Heart left ventricle (tissue), 16 donors: ENCODE measurements at regions not wholly inside any gene's neighbourhood (a gene's known extent, or its start where the extent isn't known, plus 50 kb on each side); places are given as distances from the start of the nearest gene placed in this dataset.

Experiments used
- ATAC-seq, 4 donors: fragments of 200-7000 bp; cut with Tn5 transposase; one replicate each; pipeline ENCODE4 v1.9.1; 2020 to 2022; ENCODE audit warnings: moderate library complexity in 4 of 4, mild to moderate bottlenecking in 3 of 4, moderate number of reproducible peaks in 1 of 4
- DNase-seq, 5 donors: peaks; one replicate each; pipeline ENCODE4 v3.0.0-alpha.2; 2020
- H3K27ac ChIP-seq, 12 donors: fragments of 200-600 bp; sonication (generic) in 4 of 12; one replicate each; pipeline versions ENCODE4 v1.5.0 to v1.8.0; 2016 to 2022; ENCODE audit warnings: mild to moderate bottlenecking in 2 of 12
- H3K27me3 ChIP-seq, 9 donors: fragments of 200-600 bp; sonication (generic) in 2 of 9; one replicate each; pipeline versions ENCODE4 v1.5.1 to v1.8.0; 2016 to 2022; ENCODE audit warnings: mild to moderate bottlenecking in 3 of 9
- H3K36me3 ChIP-seq, 9 donors: fragments of 200-600 bp; sonication (generic) in 2 of 9; one replicate each; pipeline versions ENCODE4 v1.5.0 to v1.8.0; 2018 to 2022; ENCODE audit warnings: mild to moderate bottlenecking in 2 of 9
- H3K4me1 ChIP-seq, 12 donors: fragments of 200-600 bp; sonication (generic) in 4 of 12; one replicate each; pipeline versions ENCODE4 v1.5.0 to v1.8.0; 2016 to 2022; ENCODE audit warnings: mild to moderate bottlenecking in 3 of 12
- H3K4me3 ChIP-seq, 12 donors: fragments of 200-600 bp; sonication (generic) in 4 of 12; one replicate each; pipeline versions ENCODE4 v1.5.0 to v1.8.0; 2017 to 2022; ENCODE audit warnings: mild to moderate bottlenecking in 9 of 12, moderate library complexity in 4 of 12
- H3K9me3 ChIP-seq, 12 donors: fragments of 200-600 bp; sonication (generic) in 4 of 12; one replicate each; pipeline versions ENCODE4 v1.5.0 to v1.8.0; 2016 to 2022; ENCODE audit warnings: mild to moderate bottlenecking in 1 of 12
- CTCF ChIP-seq, 12 donors: fragments of 200-600 bp; sonication (generic) in 4 of 12; IDR thresholded peaks; one replicate each; pipeline versions ENCODE4 v1.5.0 to v1.8.0; 2018 to 2022; ENCODE audit warnings: antibody characterized with exemption in 12 of 12, mild to moderate bottlenecking in 5 of 12
- POLR2A ChIP-seq, 2 donors: fragments of 450-650 bp; IDR thresholded peaks; one replicate each; pipeline ENCODE4 v1.6.1; 2017; ENCODE audit warnings: antibody characterized with exemption in 2 of 2, mild to moderate bottlenecking in 2 of 2, moderate library complexity in 2 of 2
- WGBS, 4 donors: extraction: QIAGEN DNeasy Blood & Tissue Kit in 2 of 4; methylation state at CpG; one replicate each; pipeline versions ENCODE4 v1.1.5 to v1.1.7; 2013 to 2018; 5-methylcytosine and 5-hydroxymethylcytosine counted together
- intact Hi-C, 10 donors: fragments of 100-400 bp; cut with DNase I; formaldehyde crosslinking; loops; one replicate each; pipeline versions ENCODE4 v1.11.1 to v1.14.2; 2022
- donor health status: ischemic (EF 13 %, LVEDD 7.1; RV severe dilation, severe dysfunction).
- donor health status: healthy with polysubstance abuse.
- donor health status: DM: no; HTN: yes; CAD: no.
- donor health status: DM: no; HTN: no; CAD: no.
- donor health status: ischemic (EF 25% LVEDD 6.9; RV normal size, moderate dysfunction).
- donor health status: ischemic (EF 25% LVEDD 5.7; RV mildly dilated, moderate dysfunction).
- donor health status: healthy.
- donor health status: DM: yes; HTN: yes; CAD: no.
- donor health status: ischemic (EF 35%, LVEDD 5.7; RV mildly dilated, moderate dysfunction).
- donor health status: nonischemic (EF 11% LVEDD 7.7; RV severe dilation, severe dysfunction).
- donor health status: DM: yes; HTN: yes; CAD: no.
- donor health status: PGD.
- donor health status: ischemic (EF 29% LVEDD 5.4; RV normal size, mild dysfunction).
- donor health status: nonischemic (EF 23%, LVEDD 6.1; RV moderate dilation, normal function).

GRCh38 chr6:132868057-132868456 is 53.7 kb downstream of the RPS12 start:
- no peak for TF ChIP-seq CTCF (IDR thresholded peaks at IDR 0.05)
- TF ChIP-seq POLR2A (IDR thresholded peaks at IDR 0.05): no peak
- Histone ChIP-seq H3K27ac (no peak overlapping the region), H3K9me3 (no peaks in the 10 kb centered on the region), H3K4me3 (no peak overlapping the region), H3K27me3 (no peaks in the 10 kb centered on the region), H3K4me1 (no peaks in the 10 kb centered on the region), H3K36me3 (no peaks in the 10 kb centered on the region)
- DNase-seq (no peak), ATAC-seq (no peak)
- intact Hi-C loops: no loop called here
- 75 to 97% (median 87%) methylated on average over 1 of the region's 1 CpG for WGBS, 4 donors

GRCh38 chr6:132872923-132873322 is 58.6 kb downstream of the RPS12 start:
- DNase-seq (no peak), ATAC-seq (no peak)
- Histone ChIP-seq H3K27ac (no peak overlapping the region), H3K9me3 (peaks cover 0 to 11% (median 0%) of the 10 kb centered on the region in 12 donors), H3K27me3 (no peaks in the 10 kb centered on the region), H3K4me3 (no peak overlapping the region), H3K4me1 (no peaks in the 10 kb centered on the region), H3K36me3 (no peaks in the 10 kb centered on the region)
- WGBS, 4 donors: 96 to 100% (median 98%) methylated on average over 1 of the region's 1 CpG
- TF ChIP-seq CTCF (IDR thresholded peaks at IDR 0.05) (no peak), POLR2A (IDR thresholded peaks at IDR 0.05) (no peak)
- intact Hi-C loops: no loop called here

DNA sequence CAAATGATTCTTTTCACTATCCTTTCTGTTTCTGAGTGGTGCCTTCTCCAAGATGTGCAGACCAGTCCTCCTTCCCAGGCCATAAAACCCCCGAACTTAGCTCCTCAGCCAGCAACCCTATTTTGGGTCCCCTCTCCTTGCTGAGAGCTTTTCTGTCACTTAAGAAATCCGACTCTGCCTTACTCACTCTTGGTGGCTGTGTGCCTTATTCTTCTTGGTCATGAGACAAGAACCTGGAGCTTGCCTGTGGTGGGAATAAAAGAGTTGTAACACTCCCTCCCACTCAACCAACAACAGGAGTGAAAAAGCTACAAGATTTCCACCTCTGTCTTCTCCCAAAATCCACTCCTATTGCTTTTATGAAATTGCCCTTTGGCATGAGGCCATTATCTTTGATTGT is 62.6 kb downstream of the RPS12 start:
- TF ChIP-seq POLR2A (IDR thresholded peaks at IDR 0.05): no peak
- TF ChIP-seq CTCF (IDR thresholded peaks at IDR 0.05): no peak
- Histone ChIP-seq H3K36me3 (no peaks in the 10 kb centered on the region), H3K4me1 (no peaks in the 10 kb centered on the region), H3K4me3 (no peak overlapping the region), H3K27me3 (no peaks in the 10 kb centered on the region), H3K27ac (no peak overlapping the region), H3K9me3 (peaks cover 0 to 11% (median 0%) of the 10 kb centered on the region in 12 donors)
- DNase-seq: no peak
- WGBS, 4 donors: 69 to 85% (median 77%) methylated on average over 2 of the region's 2 CpGs
- ATAC-seq: no peak
- intact Hi-C loops: no loop called here

DNA sequence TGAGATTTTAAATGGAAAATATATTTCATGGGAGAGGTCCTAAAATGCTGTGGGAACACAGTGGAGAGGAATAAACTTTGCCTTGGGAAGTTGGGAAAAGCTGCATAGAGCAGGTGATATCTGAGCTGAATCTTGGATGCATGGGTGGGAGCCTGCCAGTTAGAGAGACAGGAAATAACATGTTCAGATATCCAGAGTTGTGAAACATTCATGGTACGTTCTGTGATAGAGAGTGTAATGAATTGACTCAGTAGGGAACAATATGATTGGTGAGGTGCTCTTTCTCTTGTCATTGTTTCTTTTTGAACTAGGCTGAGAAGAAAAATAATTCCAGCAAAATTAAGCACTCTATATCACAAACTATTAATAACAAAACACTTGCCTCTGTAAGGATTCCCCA is 72.8 kb downstream of the RPS12 start:
- H3K27me3 ChIP-seq: no peaks in the 10 kb centered on the region
- no peak overlapping the region for H3K4me3 ChIP-seq
- H3K27ac ChIP-seq: no peak overlapping the region
- 29 to 44% (median 39%) methylated on average over 1 of the region's 1 CpG for WGBS, 4 donors
- no peaks in the 10 kb centered on the region for H3K36me3 ChIP-seq
- DNase-seq (no peak), ATAC-seq (no peak)
- intact Hi-C loops: no loop called here
- H3K4me1 ChIP-seq: no peaks in the 10 kb centered on the region
- TF ChIP-seq POLR2A (IDR thresholded peaks at IDR 0.05) (no peak), CTCF (IDR thresholded peaks at IDR 0.05) (no peak)
- H3K9me3 ChIP-seq: no peaks in the 10 kb centered on the region
